ENCODE measurements at regions not wholly inside any gene's neighbourhood (a gene's known extent, or its start where the extent isn't known, plus 50 kb on each side); places are given as distances from the start of the nearest gene placed in this dataset.

DNA sequence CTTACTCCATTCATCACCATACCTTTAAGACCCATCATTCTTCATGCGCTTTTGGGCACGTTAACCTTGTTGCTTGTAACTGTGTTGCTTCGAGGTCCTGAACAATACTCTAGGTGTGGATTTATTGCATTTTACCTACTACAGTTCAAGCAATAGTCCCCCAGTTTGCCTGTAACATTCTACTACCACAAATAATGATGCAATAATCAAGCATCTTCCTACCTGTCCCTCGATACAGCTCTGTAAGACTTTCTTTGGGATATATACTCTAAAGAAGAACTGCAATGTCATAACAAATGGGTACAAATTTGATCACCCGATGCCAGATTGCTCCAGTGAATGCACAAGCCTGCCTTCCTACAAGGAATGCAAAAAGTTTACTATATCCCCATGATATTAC is 1342.6 kb upstream of the GJE1 start:
- TF ChIP-seq, protein P1, sequence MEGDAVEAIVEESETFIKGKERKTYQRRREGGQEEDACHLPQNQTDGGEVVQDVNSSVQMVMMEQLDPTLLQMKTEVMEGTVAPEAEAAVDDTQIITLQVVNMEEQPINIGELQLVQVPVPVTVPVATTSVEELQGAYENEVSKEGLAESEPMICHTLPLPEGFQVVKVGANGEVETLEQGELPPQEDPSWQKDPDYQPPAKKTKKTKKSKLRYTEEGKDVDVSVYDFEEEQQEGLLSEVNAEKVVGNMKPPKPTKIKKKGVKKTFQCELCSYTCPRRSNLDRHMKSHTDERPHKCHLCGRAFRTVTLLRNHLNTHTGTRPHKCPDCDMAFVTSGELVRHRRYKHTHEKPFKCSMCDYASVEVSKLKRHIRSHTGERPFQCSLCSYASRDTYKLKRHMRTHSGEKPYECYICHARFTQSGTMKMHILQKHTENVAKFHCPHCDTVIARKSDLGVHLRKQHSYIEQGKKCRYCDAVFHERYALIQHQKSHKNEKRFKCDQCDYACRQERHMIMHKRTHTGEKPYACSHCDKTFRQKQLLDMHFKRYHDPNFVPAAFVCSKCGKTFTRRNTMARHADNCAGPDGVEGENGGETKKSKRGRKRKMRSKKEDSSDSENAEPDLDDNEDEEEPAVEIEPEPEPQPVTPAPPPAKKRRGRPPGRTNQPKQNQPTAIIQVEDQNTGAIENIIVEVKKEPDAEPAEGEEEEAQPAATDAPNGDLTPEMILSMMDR (IDR thresholded peaks at IDR 0.05; ENCODE audit: poor library complexity) = no peak
- TF ChIP-seq EZH2phosphoT487 (IDR thresholded peaks at IDR 0.05; ENCODE audit: low read depth, severe bottlenecking, unreplicated experiment) = no peak

Data from hepatocyte (in vitro differentiated cells).